Fibroblast of lung (primary cell): ENCODE measurements at regions not wholly inside any gene's neighbourhood (a gene's known extent, or its start where the extent isn't known, plus 50 kb on each side); places are given as distances from the start of the nearest gene placed in this dataset.
A peak's percentile ranks its signal among the peaks of the same experiment; 100 is the strongest.

Experiments used
- DNase-seq, 2 donors: peaks; one replicate each; pipeline versions ENCODE4 v3.0.0 to v3.0.0-alpha.2; 2010; ENCODE audit warnings: low read depth in 2 of 2
- H2AFZ ChIP-seq: 2 replicates; pipeline ENCODE4 v1.5.1; 2012; ENCODE audit warnings: low read length, control low read depth, inconsistent platforms
- H3K27ac ChIP-seq: 2 replicates; pipeline ENCODE4 v1.5.1; 2011; ENCODE audit warnings: low read length, control low read depth; ENCODE audit not compliant: insufficient read depth
- H3K27me3 ChIP-seq: 2 replicates; pipeline ENCODE4 v1.5.1; 2011; ENCODE audit warnings: mild to moderate bottlenecking, low read length; ENCODE audit not compliant: control insufficient read depth, insufficient read depth
- H3K36me3 ChIP-seq: 2 replicates; pipeline ENCODE4 v1.5.1; 2011; ENCODE audit warnings: low read length; ENCODE audit not compliant: control insufficient read depth, insufficient read depth
- H3K4me1 ChIP-seq: 2 replicates; pipeline ENCODE4 v1.5.1; 2011; ENCODE audit warnings: low read length; ENCODE audit not compliant: control insufficient read depth, insufficient read depth; ENCODE audit errors: extremely low read depth
- H3K4me2 ChIP-seq: 2 replicates; pipeline ENCODE4 v1.5.1; 2011; ENCODE audit warnings: low read length, control low read depth; ENCODE audit not compliant: insufficient read depth; ENCODE audit errors: extremely low read depth
- H3K4me3 ChIP-seq, 4 experiments: fragments of 200-600 bp in 1 of 4; sonication (generic) in 1 of 4; replicated peaks in 1 of 4; 2 replicates each; pipeline ENCODE4 v1.5.1; 2011 to 2016; ENCODE audit warnings: low read length in 4 of 4, low read depth in 3 of 4, mild to moderate bottlenecking in 3 of 4, control low read depth in 2 of 4, inconsistent platforms in 1 of 4, mixed read lengths in 1 of 4; ENCODE audit not compliant: insufficient read depth in 1 of 4; ENCODE audit errors: control extremely low read depth in 1 of 4
- H3K79me2 ChIP-seq: 2 replicates; pipeline ENCODE4 v1.5.1; 2012; ENCODE audit warnings: mild to moderate bottlenecking, low read length, inconsistent platforms; ENCODE audit not compliant: control insufficient read depth, insufficient read depth
- H3K9ac ChIP-seq: 2 replicates; pipeline ENCODE4 v1.5.1; 2011; ENCODE audit warnings: mild to moderate bottlenecking, low read length, control low read depth; ENCODE audit not compliant: insufficient read depth
- H3K9me3 ChIP-seq: 2 replicates; pipeline ENCODE4 v1.5.1; 2012; ENCODE audit warnings: low read depth, low read length; ENCODE audit not compliant: control insufficient read depth, insufficient read depth
- H4K20me1 ChIP-seq: 2 replicates; pipeline ENCODE4 v1.5.1; 2011; ENCODE audit warnings: low read length; ENCODE audit not compliant: control insufficient read depth, insufficient read depth; ENCODE audit errors: extremely low read depth
- EZH2 ChIP-seq: IDR thresholded peaks from 2 replicates; pipeline ENCODE4 v1.5.1; 2012; ENCODE audit warnings: low read length, control low read depth, mild to moderate bottlenecking; ENCODE audit errors: missing control alignments
- TF ChIP-seq, protein P1 (sequence below), 2 donors: IDR thresholded peaks in 1 of 2; conservative IDR thresholded peaks in 1 of 2; 1 replicate in 1 of 2; 2 replicates in 1 of 2; pipeline ENCODE4 v1.5.1; 2011 to 2012; ENCODE audit warnings: low read length in 2 of 2, control low read depth in 1 of 2, inconsistent platforms in 1 of 2, low read depth in 1 of 2, mild to moderate bottlenecking in 1 of 2

DNA sequence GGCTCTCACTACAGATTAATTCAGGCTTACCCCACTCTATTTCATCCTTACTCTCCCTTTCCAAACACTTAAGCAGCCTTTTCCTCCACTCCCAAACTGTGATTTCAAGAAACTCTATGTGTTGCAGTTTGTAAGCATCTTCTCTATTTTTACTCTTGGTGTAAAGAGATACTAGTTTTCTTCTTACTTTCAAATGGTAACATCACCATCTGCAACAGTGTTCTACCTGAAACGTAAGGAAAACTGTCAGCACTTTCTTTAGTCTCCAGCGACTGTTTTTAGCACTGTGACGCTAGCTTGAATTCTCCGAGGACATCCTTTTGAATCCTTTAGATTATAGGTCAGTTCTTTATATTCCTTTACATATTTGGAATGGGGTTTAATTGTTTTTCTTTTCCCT, 335.2 kb downstream of the PDGFC start:
- Histone ChIP-seq H3K4me3 (no peak overlapping the region), H3K4me2 (no peak overlapping the region), H3K27ac (no peak overlapping the region), H3K4me1 (peaks cover 2% of the 10 kb centered on the region), H2AFZ (no peak overlapping the region), H3K27me3 (no peaks in the 10 kb centered on the region), H3K9me3 (no peaks in the 10 kb centered on the region), H4K20me1 (no peaks in the 10 kb centered on the region), H3K79me2 (no peaks in the 10 kb centered on the region), H3K9ac (no peak overlapping the region), H3K36me3 (no peaks in the 10 kb centered on the region)
- TF ChIP-seq EZH2: no peak
- TF ChIP-seq, protein P1, sequence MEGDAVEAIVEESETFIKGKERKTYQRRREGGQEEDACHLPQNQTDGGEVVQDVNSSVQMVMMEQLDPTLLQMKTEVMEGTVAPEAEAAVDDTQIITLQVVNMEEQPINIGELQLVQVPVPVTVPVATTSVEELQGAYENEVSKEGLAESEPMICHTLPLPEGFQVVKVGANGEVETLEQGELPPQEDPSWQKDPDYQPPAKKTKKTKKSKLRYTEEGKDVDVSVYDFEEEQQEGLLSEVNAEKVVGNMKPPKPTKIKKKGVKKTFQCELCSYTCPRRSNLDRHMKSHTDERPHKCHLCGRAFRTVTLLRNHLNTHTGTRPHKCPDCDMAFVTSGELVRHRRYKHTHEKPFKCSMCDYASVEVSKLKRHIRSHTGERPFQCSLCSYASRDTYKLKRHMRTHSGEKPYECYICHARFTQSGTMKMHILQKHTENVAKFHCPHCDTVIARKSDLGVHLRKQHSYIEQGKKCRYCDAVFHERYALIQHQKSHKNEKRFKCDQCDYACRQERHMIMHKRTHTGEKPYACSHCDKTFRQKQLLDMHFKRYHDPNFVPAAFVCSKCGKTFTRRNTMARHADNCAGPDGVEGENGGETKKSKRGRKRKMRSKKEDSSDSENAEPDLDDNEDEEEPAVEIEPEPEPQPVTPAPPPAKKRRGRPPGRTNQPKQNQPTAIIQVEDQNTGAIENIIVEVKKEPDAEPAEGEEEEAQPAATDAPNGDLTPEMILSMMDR (conservative IDR thresholded peaks at IDR 0.05 in 1 of 2, IDR thresholded peaks at IDR 0.05 in 1 of 2; ENCODE audit: low read depth in 1 of 2, low read length in 2 of 2): no peak
- DNase-seq: no peak

DNA sequence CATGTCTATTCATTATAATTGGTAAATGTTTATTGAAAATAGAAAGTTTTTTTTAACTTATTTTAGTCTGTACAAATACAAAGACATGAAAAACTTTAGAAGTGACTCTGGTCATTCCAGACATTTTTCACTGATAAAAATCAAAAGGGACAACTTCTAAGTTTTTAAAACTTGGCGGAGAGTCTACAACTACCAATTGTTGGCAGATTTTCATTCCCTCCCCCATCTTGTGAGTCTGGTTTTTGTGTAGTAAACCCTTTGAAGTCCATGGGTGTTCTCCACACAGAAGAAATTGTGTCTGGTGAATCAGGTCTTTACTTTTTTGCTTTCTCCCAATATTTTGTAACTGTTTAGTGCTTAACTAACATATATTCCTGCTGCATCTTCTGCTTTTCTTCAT, 336.5 kb downstream of the PDGFC start:
- H3K79me2 ChIP-seq: no peaks in the 10 kb centered on the region
- peak in 1 of 2 donors; percentile 59 for DNase-seq
- H3K27me3 ChIP-seq: no peaks in the 10 kb centered on the region
- no peak overlapping the region for H3K4me3 ChIP-seq
- no peak overlapping the region for H3K27ac ChIP-seq
- H3K36me3 ChIP-seq: no peaks in the 10 kb centered on the region
- no peak overlapping the region for H3K9ac ChIP-seq
- no peaks in the 10 kb centered on the region for H4K20me1 ChIP-seq
- H3K9me3 ChIP-seq: no peaks in the 10 kb centered on the region
- TF ChIP-seq EZH2: no peak
- TF ChIP-seq, protein P1 (conservative IDR thresholded peaks at IDR 0.05 in 1 of 2, IDR thresholded peaks at IDR 0.05 in 1 of 2; ENCODE audit: low read depth in 1 of 2, low read length in 2 of 2): no peak
- no peak overlapping the region for H2AFZ ChIP-seq
- no peak overlapping the region for H3K4me2 ChIP-seq
- H3K4me1 ChIP-seq: peaks cover 2% of the 10 kb centered on the region

DNA sequence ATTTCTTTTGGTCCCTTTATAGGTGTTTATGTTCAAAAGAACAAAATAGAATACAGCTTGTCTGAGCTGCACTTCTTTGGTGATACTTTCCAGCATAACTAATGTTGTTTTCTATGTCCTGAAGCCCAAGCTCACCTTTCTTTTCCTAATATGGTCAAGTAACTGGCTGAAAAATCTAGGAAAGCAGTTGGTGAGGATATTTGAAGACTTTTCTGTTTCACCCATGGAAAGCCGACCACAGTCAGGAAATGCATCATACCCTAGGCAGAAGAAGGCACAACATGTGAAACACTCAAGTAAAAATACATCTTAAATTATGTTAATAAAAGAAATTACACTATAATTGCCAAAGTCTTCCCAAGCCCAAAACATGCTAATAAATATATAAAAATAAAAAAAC, 337.0 kb downstream of the PDGFC start:
- no peak overlapping the region for H3K4me3 ChIP-seq
- TF ChIP-seq, protein P1 (conservative IDR thresholded peaks at IDR 0.05 in 1 of 2, IDR thresholded peaks at IDR 0.05 in 1 of 2; ENCODE audit: low read depth in 1 of 2, low read length in 2 of 2): no peak
- no peak for TF ChIP-seq EZH2
- no peaks in the 10 kb centered on the region for H3K36me3 ChIP-seq
- no peak overlapping the region for H3K27ac ChIP-seq
- H3K9ac ChIP-seq: no peak overlapping the region
- no peaks in the 10 kb centered on the region for H4K20me1 ChIP-seq
- no peaks in the 10 kb centered on the region for H3K27me3 ChIP-seq
- H3K4me1 ChIP-seq: peaks cover 2% of the 10 kb centered on the region
- no peaks in the 10 kb centered on the region for H3K79me2 ChIP-seq
- DNase-seq: peak in 1 of 2 donors; percentile 73
- H3K4me2 ChIP-seq: no peak overlapping the region
- no peaks in the 10 kb centered on the region for H3K9me3 ChIP-seq
- no peak overlapping the region for H2AFZ ChIP-seq
